CD8-positive, alpha-beta memory T cell (primary cell): ENCODE measurements at regions not wholly inside any gene's neighbourhood (a gene's known extent, or its start where the extent isn't known, plus 50 kb on each side); places are given as distances from the start of the nearest gene placed in this dataset.

Source experiments
- CTCF ChIA-PET: fragments of 350-600 bp; sonication (Branson Sonifier 250); formaldehyde crosslinking; loops from one replicate; lab custom pipeline; 2021; ENCODE audit warnings: antibody characterized with exemption; lab: Charles Lee
- POLR2A ChIA-PET: fragments of 350-600 bp; sonication (Branson Sonifier 250); formaldehyde crosslinking; loops from one replicate; lab custom pipeline; 2021; ENCODE audit warnings: antibody characterized with exemption; lab: Charles Lee
- DNase-seq, 5 donors: peaks; one replicate each; pipeline versions ENCODE4 v3.0.0 to v3.0.0-alpha.2; 2020 to 2022; ENCODE audit warnings: mixed read lengths in 1 of 5
- H3K27ac ChIP-seq: one replicate; pipeline ENCODE4 v1.7.0; 2013; ENCODE audit warnings: low read depth, mild to moderate bottlenecking, low read length, moderate library complexity
- H3K27me3 ChIP-seq: 2 replicates; pipeline ENCODE4 v1.7.0; 2013; ENCODE audit warnings: low read length, mild to moderate bottlenecking; ENCODE audit not compliant: insufficient read depth, poor library complexity, severe bottlenecking
- H3K36me3 ChIP-seq: 2 replicates; pipeline ENCODE4 v1.7.0; 2013; ENCODE audit warnings: mild to moderate bottlenecking, low read length, moderate library complexity; ENCODE audit not compliant: insufficient read depth
- H3K4me1 ChIP-seq: 2 replicates; pipeline ENCODE4 v1.7.0; 2013; ENCODE audit warnings: mild to moderate bottlenecking, low read length, moderate library complexity; ENCODE audit not compliant: insufficient read depth
- H3K4me3 ChIP-seq: 2 replicates; pipeline ENCODE4 v1.7.0; 2013; ENCODE audit warnings: mild to moderate bottlenecking, low read length
- H3K9me3 ChIP-seq: 2 replicates; pipeline ENCODE4 v1.7.0; 2013; ENCODE audit warnings: mild to moderate bottlenecking, low read length
- H3K27ac Mint-ChIP-seq, 8 donors: one replicate each; pipeline ENCODE4 v1.8.0; 2020 to 2021; ENCODE audit warnings: mixed read lengths in 8 of 8, mild to moderate bottlenecking in 6 of 8, inconsistent platforms in 3 of 8, moderate library complexity in 3 of 8
- H3K27me3 Mint-ChIP-seq, 2 donors: one replicate each; pipeline ENCODE4 v1.8.0; 2020 to 2021; ENCODE audit warnings: mixed read lengths in 2 of 2, mild to moderate bottlenecking in 1 of 2, moderate library complexity in 1 of 2
- H3K36me3 Mint-ChIP-seq, 3 donors: one replicate each; pipeline ENCODE4 v1.8.0; 2020 to 2021; ENCODE audit warnings: mixed read lengths in 3 of 3, inconsistent platforms in 1 of 3, mild to moderate bottlenecking in 1 of 3
- H3K4me1 Mint-ChIP-seq, 3 donors: one replicate each; pipeline ENCODE4 v1.8.0; 2020 to 2021; ENCODE audit warnings: mixed read lengths in 3 of 3, inconsistent platforms in 1 of 3, mild to moderate bottlenecking in 1 of 3
- H3K4me3 Mint-ChIP-seq, 7 donors: one replicate each; pipeline ENCODE4 v1.8.0; 2020 to 2021; ENCODE audit warnings: mixed read lengths in 7 of 7, mild to moderate bottlenecking in 6 of 7, moderate library complexity in 4 of 7, inconsistent platforms in 2 of 7
- H3K9me3 Mint-ChIP-seq, 5 donors: one replicate each; pipeline ENCODE4 v1.8.0; 2020 to 2022; ENCODE audit warnings: mixed read lengths in 5 of 5, mild to moderate bottlenecking in 3 of 5, moderate library complexity in 2 of 5, inconsistent platforms in 1 of 5

DNA sequence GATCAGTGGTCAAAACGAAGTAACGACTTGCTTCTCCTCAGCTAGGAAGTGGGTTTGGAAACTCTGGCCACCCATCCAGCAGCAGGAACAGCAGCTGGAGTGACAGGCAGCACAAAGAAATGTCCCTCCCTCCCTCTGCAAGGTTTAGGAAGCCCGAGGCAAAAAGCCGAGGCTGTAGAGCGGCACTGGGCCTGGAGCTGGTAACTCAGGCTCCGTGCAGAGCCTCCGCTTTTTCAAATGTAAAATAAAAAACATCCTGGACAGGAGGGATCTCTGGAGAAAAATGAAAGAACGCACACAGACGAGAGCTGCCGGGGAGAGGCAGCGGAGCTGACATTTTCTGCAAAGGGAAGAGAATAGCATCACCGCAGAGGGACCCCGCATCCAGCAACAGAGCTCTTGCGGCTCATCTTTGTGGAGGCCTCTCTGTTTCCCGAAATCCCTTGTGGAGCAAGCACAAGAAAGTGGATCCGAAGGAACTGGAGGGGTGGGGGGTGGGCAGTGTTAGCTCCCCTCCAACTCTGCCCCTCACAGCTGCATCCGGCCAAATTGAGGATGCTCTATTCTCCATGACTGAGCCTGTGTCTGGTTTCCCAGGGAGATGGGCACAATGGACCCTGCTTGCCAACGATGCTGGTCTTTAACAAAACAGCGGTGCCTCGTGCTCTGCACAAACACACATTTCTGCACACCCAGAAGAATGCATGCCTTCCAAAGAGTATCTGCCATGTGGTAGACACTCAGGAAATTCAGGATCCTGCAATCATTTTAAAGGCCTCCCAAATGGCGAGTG, 335.5 kb upstream of the ZFHX3 start:
- H3K27ac Mint-ChIP-seq, result no peak overlapping the region
- no peaks in the 10 kb centered on the region for H3K4me1 Mint-ChIP-seq
- Histone ChIP-seq H3K4me1 (no peaks in the 10 kb centered on the region), H3K36me3 (no peaks in the 10 kb centered on the region), H3K27me3 (no peaks in the 10 kb centered on the region), H3K4me3 (no peak overlapping the region), H3K9me3 (no peaks in the 10 kb centered on the region), H3K27ac (no peak overlapping the region)
- H3K27me3 Mint-ChIP-seq, result peaks cover 0 to 3% of the 10 kb centered on the region in 2 donors
- DNase-seq, result no peak
- H3K9me3 Mint-ChIP-seq, result peaks cover 0 to 8% (median 4%) of the 10 kb centered on the region in 5 donors
- no peaks in the 10 kb centered on the region for H3K36me3 Mint-ChIP-seq
- CTCF ChIA-PET, result no interaction called here
- POLR2A ChIA-PET, result no interaction called here
- no peak overlapping the region for H3K4me3 Mint-ChIP-seq

DNA sequence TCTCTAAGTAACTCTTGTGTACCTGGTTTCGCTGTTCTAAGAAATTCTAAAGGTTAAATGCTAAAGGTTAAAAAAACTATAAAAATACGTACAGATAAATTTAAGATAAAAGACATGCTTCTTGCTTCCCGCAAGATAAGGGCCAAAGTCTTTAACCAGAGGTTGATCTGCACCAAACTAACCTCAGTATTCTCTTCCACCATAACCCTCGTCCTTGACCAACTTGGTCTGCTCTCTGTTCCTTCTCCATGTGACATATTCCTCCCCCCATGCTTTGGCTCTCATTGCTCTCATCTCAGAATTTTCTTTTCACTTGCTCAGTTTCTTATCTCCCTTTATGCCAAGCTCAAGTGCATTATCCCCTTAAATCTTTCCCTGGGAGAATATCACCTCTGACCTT, 330.5 kb upstream of the ZFHX3 start:
- DNase-seq, result no peak
- Mint-ChIP-seq H3K4me3 (no peak overlapping the region), H3K9me3 (peaks cover 0 to 6% (median 0%) of the 10 kb centered on the region in 5 donors), H3K27me3 (peaks cover 0 to 3% of the 10 kb centered on the region in 2 donors), H3K4me1 (no peaks in the 10 kb centered on the region), H3K27ac (no peak overlapping the region), H3K36me3 (no peaks in the 10 kb centered on the region)
- no peaks in the 10 kb centered on the region for H3K27me3 ChIP-seq
- H3K27ac ChIP-seq, result no peak overlapping the region
- no peaks in the 10 kb centered on the region for H3K9me3 ChIP-seq
- POLR2A ChIA-PET, result no interaction called here
- CTCF ChIA-PET, result no interaction called here
- H3K4me3 ChIP-seq, result no peak overlapping the region
- H3K4me1 ChIP-seq, result no peaks in the 10 kb centered on the region
- H3K36me3 ChIP-seq, result no peaks in the 10 kb centered on the region

DNA sequence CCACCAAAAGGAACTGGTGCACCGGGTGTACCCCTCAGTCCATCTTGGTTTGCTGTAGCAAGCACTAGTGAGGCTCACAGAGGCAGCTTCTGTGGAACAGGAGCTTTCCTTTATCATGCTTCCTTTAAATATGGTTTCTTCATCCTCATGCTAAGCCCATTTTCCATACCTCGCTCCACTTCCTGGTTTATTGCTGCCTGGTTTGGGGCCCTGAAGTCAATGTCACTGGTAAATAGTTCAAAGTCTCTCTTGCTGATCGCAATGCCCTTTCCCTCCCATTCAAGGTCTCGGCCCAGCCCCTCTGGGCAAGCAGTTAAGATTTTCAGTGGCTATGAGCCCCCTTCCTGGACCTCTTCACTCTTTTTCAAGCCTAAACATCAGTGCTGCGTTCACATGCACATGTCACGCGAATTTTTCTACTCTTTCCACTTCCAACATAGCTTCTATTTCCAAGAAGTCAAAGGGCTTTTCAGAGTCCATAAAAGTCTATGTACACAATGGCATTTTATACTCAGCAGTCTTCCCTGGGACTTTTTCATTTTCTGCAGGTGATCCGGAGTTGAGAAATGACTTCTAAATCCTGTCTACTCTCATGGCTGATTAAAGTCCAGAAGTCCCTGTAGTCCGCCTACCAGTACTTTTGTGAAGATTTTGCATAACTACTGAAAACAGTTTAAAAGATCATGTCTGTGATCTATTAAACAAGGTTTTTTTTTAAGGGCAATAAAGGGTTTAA, 323.8 kb upstream of the ZFHX3 start:
- Histone ChIP-seq H3K27ac (no peak overlapping the region), H3K36me3 (no peaks in the 10 kb centered on the region), H3K9me3 (no peaks in the 10 kb centered on the region), H3K4me1 (no peaks in the 10 kb centered on the region), H3K4me3 (no peak overlapping the region), H3K27me3 (no peaks in the 10 kb centered on the region)
- no peak for DNase-seq
- Mint-ChIP-seq H3K4me3 (no peak overlapping the region), H3K36me3 (no peaks in the 10 kb centered on the region), H3K27me3 (no peaks in the 10 kb centered on the region), H3K27ac (no peak overlapping the region), H3K4me1 (no peaks in the 10 kb centered on the region), H3K9me3 (peaks cover 0 to 3% (median 2%) of the 10 kb centered on the region in 5 donors)
- POLR2A ChIA-PET, result no interaction called here
- CTCF ChIA-PET, result no interaction called here

DNA sequence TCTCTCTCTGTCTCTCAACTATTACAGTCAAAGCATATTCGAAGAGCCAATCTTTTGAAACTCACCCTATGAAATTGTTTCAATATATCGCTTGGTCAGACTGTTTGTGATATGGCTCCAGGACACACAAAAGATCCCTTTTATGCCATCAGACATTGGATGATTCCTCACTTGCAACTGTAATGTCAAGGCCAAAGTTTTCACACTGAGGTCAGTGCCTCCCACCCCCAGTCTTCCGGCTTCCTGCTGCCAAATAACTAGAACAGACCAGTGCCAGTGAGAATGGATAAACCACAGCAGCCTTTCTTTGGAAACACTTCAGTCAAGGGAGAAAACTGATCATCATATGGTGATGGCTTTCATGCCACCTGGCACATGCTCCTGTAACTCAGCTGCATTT, 321.9 kb upstream of the ZFHX3 start:
- Histone ChIP-seq H3K27me3 (no peaks in the 10 kb centered on the region), H3K36me3 (no peaks in the 10 kb centered on the region), H3K27ac (no peak overlapping the region), H3K9me3 (no peaks in the 10 kb centered on the region), H3K4me1 (no peaks in the 10 kb centered on the region), H3K4me3 (no peak overlapping the region)
- no peak for DNase-seq
- ChIA-PET CTCF (no interaction called here), POLR2A (no interaction called here)
- Mint-ChIP-seq H3K4me3 (no peak overlapping the region), H3K4me1 (no peaks in the 10 kb centered on the region), H3K27me3 (no peaks in the 10 kb centered on the region), H3K9me3 (peaks cover 0 to 6% (median 2%) of the 10 kb centered on the region in 5 donors), H3K27ac (no peak overlapping the region), H3K36me3 (no peaks in the 10 kb centered on the region)

DNA sequence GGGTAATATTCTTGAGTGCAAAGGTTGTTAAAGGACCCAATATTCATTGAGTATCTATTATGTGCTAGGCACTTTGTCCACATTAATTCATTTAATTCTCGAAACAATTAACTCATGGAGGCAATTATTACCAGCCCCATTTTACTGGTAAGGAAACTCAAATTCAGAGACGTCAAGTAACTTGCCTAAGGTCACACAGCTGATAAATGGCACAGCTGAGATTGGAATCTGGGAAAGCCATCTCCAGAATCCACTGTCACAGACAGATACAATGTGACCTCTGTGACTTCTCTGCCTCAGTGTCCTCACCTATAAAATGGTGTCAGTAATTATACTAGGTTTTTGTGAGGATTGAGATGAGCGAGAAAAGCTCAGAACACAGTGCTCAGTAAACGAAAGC, 320.8 kb upstream of the ZFHX3 start:
- H3K27me3 ChIP-seq, result no peaks in the 10 kb centered on the region
- no peak for DNase-seq
- H3K4me1 ChIP-seq, result no peaks in the 10 kb centered on the region
- H3K4me3 ChIP-seq, result no peak overlapping the region
- Mint-ChIP-seq H3K9me3 (peaks cover 0 to 6% (median 2%) of the 10 kb centered on the region in 5 donors), H3K4me1 (no peaks in the 10 kb centered on the region), H3K36me3 (no peaks in the 10 kb centered on the region), H3K27ac (no peak overlapping the region), H3K4me3 (no peak overlapping the region), H3K27me3 (no peaks in the 10 kb centered on the region)
- ChIA-PET POLR2A (no interaction called here), CTCF (no interaction called here)
- H3K27ac ChIP-seq, result no peak overlapping the region
- no peaks in the 10 kb centered on the region for H3K36me3 ChIP-seq
- H3K9me3 ChIP-seq, result no peaks in the 10 kb centered on the region

DNA sequence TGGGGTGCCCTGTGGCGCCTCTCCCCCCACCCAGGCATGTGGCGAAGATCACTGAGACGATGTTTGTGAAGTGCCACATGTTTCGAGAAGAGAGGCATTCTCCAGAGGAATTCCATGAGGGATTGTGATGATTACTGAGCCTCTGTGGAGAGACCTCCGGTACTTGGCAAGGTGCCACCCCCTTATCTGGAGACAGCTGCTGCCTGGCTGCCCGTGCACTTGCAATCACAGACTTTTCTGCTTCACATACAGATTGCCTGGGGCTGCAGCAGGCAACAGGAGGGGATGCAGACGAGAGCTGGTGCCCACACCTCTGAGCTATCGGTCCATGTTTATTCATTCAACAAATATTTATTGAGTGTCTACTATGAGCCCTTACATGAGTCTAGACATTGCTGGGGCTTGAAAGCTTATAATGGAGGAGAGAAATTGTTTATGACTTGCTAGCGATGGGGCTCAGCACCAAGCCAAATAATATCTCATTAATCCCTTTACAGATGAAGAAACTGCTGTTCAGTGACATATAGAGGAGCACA, 317.2 kb upstream of the ZFHX3 start:
- H3K4me3 Mint-ChIP-seq, result no peak overlapping the region
- Histone ChIP-seq H3K27me3 (no peaks in the 10 kb centered on the region), H3K36me3 (no peaks in the 10 kb centered on the region), H3K9me3 (no peaks in the 10 kb centered on the region), H3K4me3 (no peak overlapping the region), H3K27ac (no peak overlapping the region), H3K4me1 (no peaks in the 10 kb centered on the region)
- no peaks in the 10 kb centered on the region for H3K27me3 Mint-ChIP-seq
- ChIA-PET POLR2A (no interaction called here), CTCF (no interaction called here)
- no peaks in the 10 kb centered on the region for H3K4me1 Mint-ChIP-seq
- DNase-seq, result no peak
- peaks cover 2 to 9% (median 3%) of the 10 kb centered on the region in 5 donors for H3K9me3 Mint-ChIP-seq
- H3K36me3 Mint-ChIP-seq, result no peaks in the 10 kb centered on the region
- H3K27ac Mint-ChIP-seq, result no peak overlapping the region

DNA sequence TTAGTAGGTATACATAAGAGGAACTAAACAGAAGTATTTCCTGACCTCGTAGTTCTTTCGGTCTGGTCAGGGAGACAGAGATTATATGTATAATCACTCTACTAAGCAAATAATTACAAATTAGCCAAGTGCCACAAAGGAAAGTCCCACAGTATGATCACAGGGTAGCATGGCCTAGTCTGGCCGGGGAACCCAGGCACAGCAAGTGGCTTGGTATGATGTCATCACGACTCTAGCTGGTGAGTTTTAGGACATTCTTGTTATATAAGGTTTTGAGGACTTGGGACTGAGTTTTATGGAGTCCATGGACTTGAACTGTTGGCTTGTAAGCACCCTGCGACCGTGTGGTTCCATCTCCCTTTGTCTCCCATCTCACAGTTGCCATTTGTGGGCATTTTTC, 316.5 kb upstream of the ZFHX3 start:
- no peak overlapping the region for H3K27ac Mint-ChIP-seq
- DNase-seq, result no peak
- no peaks in the 10 kb centered on the region for H3K36me3 Mint-ChIP-seq
- no peaks in the 10 kb centered on the region for H3K27me3 ChIP-seq
- no peak overlapping the region for H3K27ac ChIP-seq
- ChIA-PET CTCF (no interaction called here), POLR2A (no interaction called here)
- no peaks in the 10 kb centered on the region for H3K4me1 ChIP-seq
- H3K9me3 Mint-ChIP-seq, result peaks cover 0 to 9% (median 3%) of the 10 kb centered on the region in 5 donors
- no peak overlapping the region for H3K4me3 Mint-ChIP-seq
- H3K4me1 Mint-ChIP-seq, result no peaks in the 10 kb centered on the region
- H3K36me3 ChIP-seq, result no peaks in the 10 kb centered on the region
- no peaks in the 10 kb centered on the region for H3K27me3 Mint-ChIP-seq
- H3K4me3 ChIP-seq, result no peak overlapping the region
- no peaks in the 10 kb centered on the region for H3K9me3 ChIP-seq

DNA sequence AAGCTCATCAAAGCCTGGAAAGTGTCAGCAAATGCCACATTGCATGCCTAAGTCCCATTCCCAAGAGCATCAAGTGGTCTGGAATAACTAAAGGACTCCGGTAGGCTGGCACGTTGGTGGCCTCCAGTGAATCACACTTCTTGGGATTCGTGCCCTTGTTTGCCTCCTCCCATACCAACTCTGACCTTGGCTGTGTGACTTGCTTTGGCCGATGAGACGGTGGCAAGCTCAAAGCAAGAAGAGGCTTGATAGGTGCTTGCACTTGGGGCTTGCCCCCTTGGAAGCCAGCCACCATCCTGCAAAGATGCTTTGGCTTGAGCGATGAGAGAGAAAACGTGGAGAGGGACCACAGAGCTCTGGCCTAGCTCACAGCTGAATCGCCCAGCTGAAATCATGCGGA, 313.1 kb upstream of the ZFHX3 start:
- Histone ChIP-seq H3K9me3 (no peaks in the 10 kb centered on the region), H3K27ac (no peak overlapping the region), H3K4me3 (no peak overlapping the region), H3K4me1 (no peaks in the 10 kb centered on the region), H3K27me3 (no peaks in the 10 kb centered on the region), H3K36me3 (no peaks in the 10 kb centered on the region)
- no peak for DNase-seq
- Mint-ChIP-seq H3K27me3 (peaks cover 0 to 3% of the 10 kb centered on the region in 2 donors), H3K4me1 (no peaks in the 10 kb centered on the region), H3K9me3 (peaks cover 3 to 17% (median 5%) of the 10 kb centered on the region in 5 donors), H3K4me3 (no peak overlapping the region), H3K27ac (no peak overlapping the region), H3K36me3 (no peaks in the 10 kb centered on the region)
- ChIA-PET POLR2A (no interaction called here), CTCF (no interaction called here)
